ENCODE measurements at regions not wholly inside any gene's neighbourhood (a gene's known extent, or its start where the extent isn't known, plus 50 kb on each side); places are given as distances from the start of the nearest gene placed in this dataset.

DNA sequence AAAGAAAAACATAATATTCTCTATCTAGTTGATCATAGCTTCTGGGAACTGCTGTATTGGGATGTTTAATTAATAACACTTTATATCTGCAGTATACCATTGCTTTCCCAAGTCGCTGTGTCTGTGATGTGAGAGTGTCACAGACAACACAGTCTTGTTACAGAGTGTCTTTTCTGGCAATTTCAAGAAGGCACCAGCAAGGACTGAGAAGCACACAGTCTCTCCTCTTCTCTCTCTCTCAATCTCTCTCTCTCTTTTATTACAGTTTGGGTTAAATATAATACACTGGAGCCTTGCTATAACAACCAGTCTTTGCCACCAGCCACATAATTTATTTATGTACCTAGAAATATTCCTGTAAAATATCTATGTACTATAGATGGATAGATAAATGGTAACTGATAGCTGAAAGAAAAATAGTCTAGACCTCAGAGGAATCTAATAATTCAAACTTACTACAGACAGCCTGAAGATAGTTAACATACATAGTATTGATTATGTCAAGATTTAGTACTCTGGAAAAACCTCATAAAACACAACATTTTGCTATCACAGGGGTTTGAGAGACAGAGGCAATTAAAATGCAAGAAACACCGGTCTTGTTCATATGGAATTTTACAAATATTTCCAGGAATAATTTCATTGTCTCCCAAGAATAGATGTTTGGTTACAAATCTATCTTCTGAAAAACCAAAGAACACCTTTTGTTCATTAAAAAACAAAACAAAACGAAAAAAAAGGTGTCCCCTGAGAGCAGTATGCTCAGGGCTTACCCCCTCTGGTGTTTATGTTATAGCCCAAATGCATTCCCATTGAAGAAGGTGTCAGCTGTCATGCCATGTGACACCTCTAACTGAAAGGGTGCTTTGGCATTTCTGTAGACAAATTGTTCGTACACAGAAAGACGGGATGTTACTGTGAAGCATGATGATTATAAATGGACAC lies 507.8 kb downstream of the TBC1D4 start:
- no peak for TF ChIP-seq POLR2AphosphoS5 (IDR thresholded peaks at IDR 0.05)
- TF ChIP-seq, protein P1, sequence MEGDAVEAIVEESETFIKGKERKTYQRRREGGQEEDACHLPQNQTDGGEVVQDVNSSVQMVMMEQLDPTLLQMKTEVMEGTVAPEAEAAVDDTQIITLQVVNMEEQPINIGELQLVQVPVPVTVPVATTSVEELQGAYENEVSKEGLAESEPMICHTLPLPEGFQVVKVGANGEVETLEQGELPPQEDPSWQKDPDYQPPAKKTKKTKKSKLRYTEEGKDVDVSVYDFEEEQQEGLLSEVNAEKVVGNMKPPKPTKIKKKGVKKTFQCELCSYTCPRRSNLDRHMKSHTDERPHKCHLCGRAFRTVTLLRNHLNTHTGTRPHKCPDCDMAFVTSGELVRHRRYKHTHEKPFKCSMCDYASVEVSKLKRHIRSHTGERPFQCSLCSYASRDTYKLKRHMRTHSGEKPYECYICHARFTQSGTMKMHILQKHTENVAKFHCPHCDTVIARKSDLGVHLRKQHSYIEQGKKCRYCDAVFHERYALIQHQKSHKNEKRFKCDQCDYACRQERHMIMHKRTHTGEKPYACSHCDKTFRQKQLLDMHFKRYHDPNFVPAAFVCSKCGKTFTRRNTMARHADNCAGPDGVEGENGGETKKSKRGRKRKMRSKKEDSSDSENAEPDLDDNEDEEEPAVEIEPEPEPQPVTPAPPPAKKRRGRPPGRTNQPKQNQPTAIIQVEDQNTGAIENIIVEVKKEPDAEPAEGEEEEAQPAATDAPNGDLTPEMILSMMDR (IDR thresholded peaks at IDR 0.05): no peak
- no peak for TF ChIP-seq POLR2A (IDR thresholded peaks at IDR 0.05; ENCODE audit: low read depth)
